T-cell (primary cell): ENCODE measurements at regions not wholly inside any gene's neighbourhood (a gene's known extent, or its start where the extent isn't known, plus 50 kb on each side); places are given as distances from the start of the nearest gene placed in this dataset.

ENCODE experiments used
- ATAC-seq, 4 experiments: fragments of 200-7000 bp in 3 of 4; fragments of 150-1000 bp in 1 of 4; cut with Tn5 transposase; replicated peaks in 1 of 4; 1 replicate in 3 of 4; 2 replicates in 1 of 4; pipeline ENCODE4 v1.10.0; 2021; ENCODE audit warnings: moderate library complexity in 3 of 4, mild to moderate bottlenecking in 2 of 4, moderate number of reproducible peaks in 1 of 4
- CTCF ChIA-PET, 2 donors: fragments of 300-600 bp; sonication (Branson Sonifier 250); formaldehyde crosslinking; loops; one replicate each; lab custom pipeline; 2022; ENCODE audit warnings: antibody characterized with exemption in 2 of 2; lab: Charles Lee
- POLR2A ChIA-PET, 2 donors: fragments of 300-600 bp; sonication (Branson Sonifier 250); formaldehyde crosslinking; loops; one replicate each; lab custom pipeline; 2022; ENCODE audit warnings: antibody characterized with exemption in 2 of 2; lab: Charles Lee
- DNase-seq, 35 experiments: peaks; one replicate each; pipeline versions ENCODE4 v3.0.0 to v3.0.0-alpha.2; 2013 to 2023
- H3K27ac ChIP-seq: one replicate; pipeline ENCODE4 v1.5.1; 2013; ENCODE audit warnings: low read length
- H3K27me3 ChIP-seq, 2 experiments: replicated peaks in 1 of 2; 1 replicate in 1 of 2; 2 replicates in 1 of 2; pipeline versions ENCODE4 v1.6.1 to v1.7.0; 2013; ENCODE audit warnings: low read length in 1 of 2, mixed read lengths in 1 of 2; ENCODE audit not compliant: control insufficient read depth in 2 of 2, insufficient read depth in 2 of 2; ENCODE audit errors: extremely low read depth in 1 of 2
- H3K36me3 ChIP-seq, 2 donors: 1 replicate in 1 of 2; 2 replicates in 1 of 2; pipeline versions ENCODE4 v1.6.1 to v1.7.0; 2013; ENCODE audit warnings: low read length in 1 of 2; ENCODE audit not compliant: control insufficient read depth in 2 of 2, insufficient read depth in 1 of 2; ENCODE audit errors: extremely low read depth in 1 of 2
- H3K4me1 ChIP-seq, 2 experiments: 1 replicate in 1 of 2; 2 replicates in 1 of 2; pipeline versions ENCODE4 v1.6.1 to v1.7.0; 2013; ENCODE audit warnings: low read length in 2 of 2, mixed read lengths in 1 of 2; ENCODE audit not compliant: insufficient read depth in 2 of 2, control insufficient read depth in 1 of 2; ENCODE audit errors: extremely low read depth in 1 of 2
- H3K4me3 ChIP-seq, 2 donors: 1 replicate in 1 of 2; 2 replicates in 1 of 2; pipeline versions ENCODE4 v1.5.1 to v1.7.0; 2013; ENCODE audit warnings: mild to moderate bottlenecking in 2 of 2, low read length in 1 of 2, moderate library complexity in 1 of 2; ENCODE audit not compliant: control insufficient read depth in 1 of 2; ENCODE audit errors: extremely low read depth in 1 of 2
- H3K9me3 ChIP-seq: 2 replicates; pipeline ENCODE4 v1.7.0; 2013
- H3K27ac Mint-ChIP-seq, 2 donors: one replicate each; pipeline ENCODE4 v1.8.0; 2020 to 2021; ENCODE audit warnings: mild to moderate bottlenecking in 2 of 2, mixed read lengths in 2 of 2
- H3K27me3 Mint-ChIP-seq, 2 donors: one replicate each; pipeline ENCODE4 v1.8.0; 2021 to 2022; ENCODE audit warnings: mixed read lengths in 2 of 2
- H3K36me3 Mint-ChIP-seq: one replicate; pipeline ENCODE4 v1.8.0; 2021; ENCODE audit warnings: mixed read lengths
- H3K4me1 Mint-ChIP-seq, 3 donors: one replicate each; pipeline ENCODE4 v1.8.0; 2020 to 2022; ENCODE audit warnings: mixed read lengths in 3 of 3, mild to moderate bottlenecking in 1 of 3
- H3K4me3 Mint-ChIP-seq, 3 donors: one replicate each; pipeline ENCODE4 v1.8.0; 2020 to 2022; ENCODE audit warnings: mild to moderate bottlenecking in 3 of 3, mixed read lengths in 3 of 3, moderate library complexity in 3 of 3
- H3K9me3 Mint-ChIP-seq, 3 donors: one replicate each; pipeline ENCODE4 v1.8.0; 2020 to 2022; ENCODE audit warnings: mixed read lengths in 3 of 3
- WGBS: methylation state at CpG from one replicate; pipeline ENCODE4 v1.1.5; 2013; ENCODE audit warnings: missing lambda C conversion rate; ENCODE audit not compliant: insufficient coverage; 5-methylcytosine and 5-hydroxymethylcytosine counted together

DNA sequence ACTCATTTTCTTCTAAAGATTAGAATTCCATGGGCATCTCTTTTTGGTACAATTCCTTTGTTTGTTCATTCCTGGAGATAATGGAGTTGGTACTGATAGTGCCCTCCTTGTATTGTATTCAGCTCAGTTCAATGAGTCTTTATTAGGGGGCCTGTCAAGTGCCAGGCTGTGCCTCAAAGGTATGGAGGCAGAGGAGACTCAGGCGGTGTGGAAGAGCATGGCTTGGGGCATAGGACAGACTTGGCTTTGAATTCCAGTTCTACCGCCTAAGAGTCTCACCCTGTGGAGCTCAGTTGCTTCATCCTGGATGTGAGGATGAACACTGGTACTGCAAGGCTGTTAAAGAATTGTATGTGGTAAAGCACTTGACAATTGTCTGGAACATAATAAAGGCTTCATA is 196.6 kb upstream of the IL12A start:
- Histone ChIP-seq H3K27me3 (peaks cover 0 to 4% of the 10 kb centered on the region in 2 experiments), H3K4me1 (no peaks in the 10 kb centered on the region), H3K27ac (no peak overlapping the region), H3K4me3 (no peak overlapping the region), H3K9me3 (no peaks in the 10 kb centered on the region), H3K36me3 (no peaks in the 10 kb centered on the region)
- no peak for ATAC-seq
- CTCF ChIA-PET = no interaction called here
- Mint-ChIP-seq H3K4me1 (no peaks in the 10 kb centered on the region), H3K27me3 (peaks cover 0 to 7% of the 10 kb centered on the region in 2 donors), H3K36me3 (no peaks in the 10 kb centered on the region), H3K9me3 (no peaks in the 10 kb centered on the region), H3K27ac (no peak overlapping the region), H3K4me3 (no peak overlapping the region)
- no peak for DNase-seq
- POLR2A ChIA-PET = no interaction called here
- WGBS = 100% methylated on average over 2 of the region's 2 CpGs

DNA sequence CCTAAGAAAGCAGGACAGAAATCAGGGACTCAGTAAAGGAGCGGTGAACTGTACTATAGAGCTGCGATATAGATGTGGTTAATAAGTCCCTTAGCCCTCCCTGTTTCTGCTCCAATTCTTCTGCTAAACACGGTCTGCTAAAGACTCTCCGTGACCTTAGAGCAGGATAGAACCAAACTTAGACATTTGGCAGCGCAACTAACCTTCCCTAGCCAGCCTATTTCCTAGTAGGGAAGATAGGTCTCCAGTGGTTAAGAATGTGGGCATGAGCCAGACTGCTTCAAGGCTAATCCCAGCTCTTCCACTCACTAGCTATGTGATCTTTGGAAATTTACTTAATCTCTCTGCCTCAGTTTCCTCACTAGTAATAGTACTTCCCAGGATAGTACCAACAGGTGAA is 193.6 kb upstream of the IL12A start:
- Histone ChIP-seq H3K4me1 (no peaks in the 10 kb centered on the region), H3K27ac (no peak overlapping the region), H3K4me3 (no peak overlapping the region), H3K27me3 (peaks cover 0 to 4% of the 10 kb centered on the region in 2 experiments), H3K9me3 (no peaks in the 10 kb centered on the region), H3K36me3 (no peaks in the 10 kb centered on the region)
- H3K4me3 Mint-ChIP-seq = no peak overlapping the region
- no peaks in the 10 kb centered on the region for H3K4me1 Mint-ChIP-seq
- DNase-seq (no peak), ATAC-seq (no peak)
- ChIA-PET POLR2A (no interaction called here), CTCF (no interaction called here)
- no peaks in the 10 kb centered on the region for H3K36me3 Mint-ChIP-seq
- H3K27ac Mint-ChIP-seq = no peak overlapping the region
- WGBS = no CpG with 5 or more reads among the region's 5 CpGs
- peaks cover 0 to 8% of the 10 kb centered on the region in 2 donors for H3K27me3 Mint-ChIP-seq
- no peaks in the 10 kb centered on the region for H3K9me3 Mint-ChIP-seq

DNA sequence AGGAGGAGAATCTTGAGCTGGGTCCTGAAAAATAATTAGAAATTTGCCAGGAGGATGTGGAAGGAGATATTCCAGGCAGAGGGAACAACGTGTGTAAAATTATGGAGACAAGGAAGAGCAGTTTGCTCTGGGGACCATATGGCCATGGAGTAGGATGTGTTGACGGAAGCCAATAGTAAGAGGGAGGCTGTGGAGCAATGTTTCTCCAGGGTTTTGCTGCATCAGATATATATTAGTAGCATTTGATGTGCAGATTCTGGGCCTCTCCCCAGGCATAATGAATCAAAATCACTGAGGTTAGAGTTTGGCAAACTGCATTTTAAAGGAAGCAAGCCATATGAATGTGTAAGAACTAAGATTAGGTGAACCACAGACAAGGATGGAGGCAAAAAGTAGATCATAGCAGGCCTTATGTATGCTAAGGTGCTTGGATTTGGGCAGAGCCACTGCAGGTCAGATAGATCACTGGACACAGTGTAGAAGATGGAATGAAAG is 192.9 kb upstream of the IL12A start:
- CTCF ChIA-PET = no interaction called here
- Histone ChIP-seq H3K4me3 (no peak overlapping the region), H3K9me3 (no peaks in the 10 kb centered on the region), H3K27me3 (peaks cover 0 to 4% of the 10 kb centered on the region in 2 experiments), H3K4me1 (no peaks in the 10 kb centered on the region), H3K27ac (no peak overlapping the region), H3K36me3 (no peaks in the 10 kb centered on the region)
- H3K4me1 Mint-ChIP-seq = no peaks in the 10 kb centered on the region
- no peak overlapping the region for H3K4me3 Mint-ChIP-seq
- no peak overlapping the region for H3K27ac Mint-ChIP-seq
- DNase-seq (no peak), ATAC-seq (no peak)
- POLR2A ChIA-PET = no interaction called here
- H3K9me3 Mint-ChIP-seq = no peaks in the 10 kb centered on the region
- H3K36me3 Mint-ChIP-seq = no peaks in the 10 kb centered on the region
- H3K27me3 Mint-ChIP-seq = peaks cover 0 to 10% of the 10 kb centered on the region in 2 donors
- WGBS = 73% methylated on average over 2 of the region's 2 CpGs

DNA sequence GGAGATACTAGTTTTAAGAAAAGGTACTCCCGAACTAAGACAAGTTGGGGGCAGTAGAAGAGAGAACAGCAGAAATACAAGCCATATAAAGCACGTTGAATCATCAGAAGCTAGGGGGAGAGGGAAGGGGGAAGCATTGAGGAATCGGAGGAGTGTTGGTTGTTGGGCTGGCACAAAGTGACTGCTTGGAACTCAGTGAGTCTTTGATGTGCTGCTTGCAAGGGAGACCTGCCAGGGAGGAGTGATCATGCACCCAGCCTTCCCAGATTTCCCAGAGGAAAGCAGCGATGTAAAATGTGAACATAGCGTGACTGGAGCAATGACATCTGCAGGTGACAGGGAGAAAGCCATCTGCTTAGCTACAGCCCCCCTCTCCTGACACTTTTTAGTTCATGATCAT is 192.4 kb upstream of the IL12A start:
- 63% methylated on average over 3 of the region's 5 CpGs for WGBS
- H3K27me3 ChIP-seq = peaks cover 0 to 4% of the 10 kb centered on the region in 2 experiments
- DNase-seq (no peak), ATAC-seq (no peak)
- Mint-ChIP-seq H3K27me3 (peaks cover 0 to 10% of the 10 kb centered on the region in 2 donors), H3K4me1 (no peaks in the 10 kb centered on the region), H3K4me3 (no peak overlapping the region), H3K27ac (no peak overlapping the region), H3K36me3 (no peaks in the 10 kb centered on the region), H3K9me3 (no peaks in the 10 kb centered on the region)
- H3K9me3 ChIP-seq = no peaks in the 10 kb centered on the region
- H3K36me3 ChIP-seq = no peaks in the 10 kb centered on the region
- no peak overlapping the region for H3K27ac ChIP-seq
- H3K4me1 ChIP-seq = no peaks in the 10 kb centered on the region
- H3K4me3 ChIP-seq = no peak overlapping the region
- ChIA-PET POLR2A (no interaction called here), CTCF (no interaction called here)

DNA sequence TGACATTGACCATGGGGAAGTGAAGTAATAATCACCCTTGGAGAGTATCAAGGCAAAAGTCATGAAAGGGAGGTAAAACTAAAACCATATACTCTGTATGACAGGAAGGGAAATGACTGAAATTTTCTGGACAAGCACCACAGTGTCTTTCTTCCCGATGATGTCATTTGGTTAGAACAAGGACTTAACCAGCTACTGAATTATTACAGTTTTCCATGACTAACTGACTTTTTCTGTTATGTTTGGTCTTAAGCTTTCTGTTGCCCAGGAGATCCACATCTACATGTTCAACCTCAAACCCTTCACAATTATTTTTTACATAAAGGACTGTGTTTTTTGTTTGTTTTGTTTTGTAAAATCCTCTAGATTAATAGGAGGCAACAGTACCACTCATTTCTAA is 191.9 kb upstream of the IL12A start:
- no peak for ATAC-seq

DNA sequence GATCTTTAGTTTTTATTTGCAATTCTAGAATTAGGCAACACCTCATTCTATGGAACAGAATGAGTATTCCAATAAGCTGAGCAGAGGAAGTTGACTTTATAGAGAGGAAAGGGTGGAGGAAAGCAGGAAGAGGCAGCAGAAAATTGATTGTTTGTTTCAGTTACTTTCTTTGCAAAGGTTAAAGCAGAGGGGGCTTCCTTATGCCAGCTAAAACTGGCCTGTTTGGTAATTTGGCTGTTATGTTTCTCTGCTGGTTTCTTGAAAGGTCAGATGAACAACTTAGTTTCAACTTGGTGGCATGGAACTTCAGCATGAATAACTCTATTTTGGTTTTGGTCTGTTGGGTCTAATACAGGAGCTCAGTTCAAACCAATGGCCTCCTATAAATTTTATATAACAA is 190.9 kb upstream of the IL12A start:
- H3K9me3 ChIP-seq = no peaks in the 10 kb centered on the region
- no peak overlapping the region for H3K4me3 ChIP-seq
- CTCF ChIA-PET = no interaction called here
- H3K4me1 ChIP-seq = no peaks in the 10 kb centered on the region
- no peak overlapping the region for H3K27ac Mint-ChIP-seq
- ATAC-seq (no peak), DNase-seq (no peak)
- peaks cover 0 to 4% of the 10 kb centered on the region in 2 experiments for H3K27me3 ChIP-seq
- no peak overlapping the region for H3K4me3 Mint-ChIP-seq
- peaks cover 0 to 10% of the 10 kb centered on the region in 2 donors for H3K27me3 Mint-ChIP-seq
- no peaks in the 10 kb centered on the region for H3K36me3 Mint-ChIP-seq
- POLR2A ChIA-PET = no interaction called here
- H3K9me3 Mint-ChIP-seq = no peaks in the 10 kb centered on the region
- H3K36me3 ChIP-seq = no peaks in the 10 kb centered on the region
- no peaks in the 10 kb centered on the region for H3K4me1 Mint-ChIP-seq
- H3K27ac ChIP-seq = no peak overlapping the region

More for the DNA sequence above, 191.9 kb upstream of the IL12A start:
- no peaks in the 10 kb centered on the region for H3K4me1 ChIP-seq
- H3K4me3 Mint-ChIP-seq = no peak overlapping the region
- no peak overlapping the region for H3K27ac ChIP-seq
- H3K36me3 ChIP-seq = no peaks in the 10 kb centered on the region
- H3K4me1 Mint-ChIP-seq = no peaks in the 10 kb centered on the region
- no peak for DNase-seq
- H3K27ac Mint-ChIP-seq = no peak overlapping the region
- H3K36me3 Mint-ChIP-seq = no peaks in the 10 kb centered on the region
- ChIA-PET POLR2A (interaction anchor here in 1 of 2 donors (0.7 kb wide), 1 partner anchor 13 kb away, joined by 4 read pairs; no protein-coding TSS in a partner anchor), CTCF (no interaction called here)
- no peak overlapping the region for H3K4me3 ChIP-seq
- H3K9me3 Mint-ChIP-seq = no peaks in the 10 kb centered on the region
- H3K27me3 Mint-ChIP-seq = peaks cover 0 to 10% of the 10 kb centered on the region in 2 donors
- H3K9me3 ChIP-seq = no peaks in the 10 kb centered on the region
- peaks cover 0 to 4% of the 10 kb centered on the region in 2 experiments for H3K27me3 ChIP-seq
- no CpG with 5 or more reads among the region's 1 CpG for WGBS

DNA sequence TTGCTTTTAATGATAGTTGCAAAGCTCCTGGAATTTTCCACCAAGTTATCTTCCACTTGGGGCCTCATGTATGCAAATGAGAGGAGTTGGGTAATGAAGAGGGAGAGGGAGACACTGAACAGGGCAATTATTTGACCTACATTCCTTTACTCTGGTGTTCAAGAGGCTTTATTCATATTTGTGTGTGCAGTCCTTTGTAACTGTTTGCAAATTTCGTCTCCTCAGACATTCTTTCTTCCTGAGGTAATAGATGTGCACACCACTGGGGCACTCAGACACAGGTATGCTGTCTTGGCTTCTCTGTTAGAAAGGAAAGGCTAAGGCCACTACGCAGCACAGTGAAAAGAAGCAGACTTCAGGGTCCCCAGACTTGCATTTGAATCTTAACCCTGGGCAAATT is 189.7 kb upstream of the IL12A start:
- no peak overlapping the region for H3K4me3 ChIP-seq
- CTCF ChIA-PET = no interaction called here
- no peaks in the 10 kb centered on the region for H3K36me3 ChIP-seq
- peaks cover 0 to 4% of the 10 kb centered on the region in 2 experiments for H3K27me3 ChIP-seq
- Mint-ChIP-seq H3K4me3 (no peak overlapping the region), H3K27me3 (peaks cover 0 to 10% of the 10 kb centered on the region in 2 donors), H3K9me3 (no peaks in the 10 kb centered on the region), H3K36me3 (no peaks in the 10 kb centered on the region), H3K4me1 (no peaks in the 10 kb centered on the region), H3K27ac (no peak overlapping the region)
- ATAC-seq = no peak
- POLR2A ChIA-PET = no interaction called here
- no peak for DNase-seq
- 60% methylated on average over 1 of the region's 2 CpGs for WGBS
- no peaks in the 10 kb centered on the region for H3K9me3 ChIP-seq
- H3K4me1 ChIP-seq = no peaks in the 10 kb centered on the region
- H3K27ac ChIP-seq = no peak overlapping the region
